HG02840 (cell line): ENCODE measurements at regions not wholly inside any gene's neighbourhood (a gene's known extent, or its start where the extent isn't known, plus 50 kb on each side); places are given as distances from the start of the nearest gene placed in this dataset.
"Not testable (repeated sequence)": the region's sequence is repeated elsewhere in the genome, so short reads cannot be mapped to it uniquely, and the experiment has no call there.

Experiments
- ATAC-seq: cut with Tn5 transposase; IDR thresholded peaks from one replicate; pipeline ENCODE4 v1.9.1; 2021; ENCODE audit warnings: mild to moderate bottlenecking, moderate library complexity, moderate number of reproducible peaks; ENCODE audit not compliant: unreplicated experiment, low FRiP score

DNA sequence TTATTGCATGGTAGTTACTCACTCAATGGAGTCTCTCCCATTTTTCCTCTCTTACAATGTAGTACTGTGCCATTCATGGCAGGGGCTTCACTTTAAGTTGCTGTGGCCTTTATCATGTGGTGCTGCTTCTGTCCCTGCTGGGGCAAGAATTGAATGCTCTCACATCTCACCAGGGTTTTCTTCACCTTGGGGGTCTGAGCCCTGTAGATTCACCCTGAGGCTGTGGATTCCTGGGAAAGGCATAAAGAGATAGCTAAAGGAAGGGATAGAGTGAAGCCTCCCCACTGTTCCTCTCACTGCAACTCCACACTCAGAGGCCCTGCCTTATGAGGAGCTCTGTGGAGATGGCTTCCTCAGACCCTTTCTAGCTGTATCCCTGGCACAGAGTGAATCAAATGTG lies 178.5 kb upstream of the GOT2 start:
- ATAC-seq = no peak

DNA sequence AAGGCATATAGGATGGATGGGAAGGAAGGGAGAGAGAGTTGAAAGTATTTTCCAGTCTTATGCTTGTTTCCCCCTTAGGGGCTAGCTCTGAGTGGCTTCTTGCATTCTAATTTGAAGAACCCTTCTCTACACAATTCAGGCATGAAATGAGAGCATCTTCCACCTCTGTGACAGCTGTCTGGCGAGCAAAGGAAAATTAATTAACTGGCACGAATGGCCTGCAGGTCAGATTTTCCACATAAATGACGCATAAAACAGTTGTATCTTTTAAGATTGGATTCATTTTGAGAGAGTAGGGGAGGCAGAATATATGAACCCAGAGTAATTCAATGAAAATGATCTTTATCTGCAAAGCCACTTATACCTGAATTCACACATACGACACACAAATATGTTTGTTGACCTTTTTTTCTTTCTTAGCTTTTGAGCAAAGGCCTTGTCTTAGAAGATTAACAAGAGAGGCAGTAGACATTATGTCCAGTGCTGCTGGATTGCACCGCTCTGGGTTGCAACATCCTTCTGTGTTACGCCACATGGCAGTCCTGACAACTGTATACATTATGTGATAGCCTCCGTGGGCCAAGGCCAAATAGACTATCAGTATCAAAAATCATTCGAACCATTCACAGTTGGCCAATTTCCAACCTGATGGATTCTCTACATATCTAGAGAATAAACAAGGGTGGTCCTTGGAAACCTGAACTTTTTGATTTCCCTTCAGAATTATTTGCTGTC lies 173.0 kb upstream of the GOT2 start:
- ATAC-seq = no peak

DNA sequence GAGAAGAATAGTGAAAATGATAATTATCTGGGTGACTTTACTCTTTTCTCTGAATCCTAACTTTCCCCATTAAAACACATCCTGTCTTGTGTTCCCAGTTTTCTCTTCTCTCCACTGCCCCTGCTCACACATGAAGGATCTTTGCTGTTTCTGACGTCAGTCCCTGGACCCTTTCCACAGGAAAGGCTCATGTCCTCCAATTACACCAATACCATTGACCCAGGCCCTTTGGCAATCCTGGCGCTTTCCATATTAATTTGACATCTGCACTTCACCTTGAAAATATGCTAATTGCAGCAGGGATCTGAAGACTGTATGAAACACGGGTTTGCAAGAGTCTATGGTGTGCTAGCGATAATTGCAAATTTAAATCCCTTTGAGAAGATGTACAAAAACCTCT lies 170.2 kb upstream of the GOT2 start:
- no peak for ATAC-seq

DNA sequence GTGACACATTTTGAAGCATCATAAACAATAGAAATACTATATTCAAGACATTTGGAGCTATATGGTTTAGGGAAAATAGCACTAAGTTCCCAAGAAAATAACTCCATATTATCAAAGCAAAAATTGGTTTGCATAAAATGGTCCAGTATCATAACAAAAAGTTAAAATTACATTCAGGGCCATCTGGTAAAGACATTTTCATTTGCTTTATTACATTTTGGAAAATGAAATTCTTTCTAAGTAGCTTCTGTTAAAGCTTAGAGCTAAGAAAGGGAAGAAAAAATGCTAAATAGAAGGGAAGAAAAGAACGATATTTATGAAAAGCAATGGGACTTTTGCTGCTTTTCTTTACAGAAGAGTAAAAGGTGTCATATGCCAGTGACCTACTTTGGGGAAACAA lies 155.4 kb upstream of the GOT2 start:
- no peak for ATAC-seq

DNA sequence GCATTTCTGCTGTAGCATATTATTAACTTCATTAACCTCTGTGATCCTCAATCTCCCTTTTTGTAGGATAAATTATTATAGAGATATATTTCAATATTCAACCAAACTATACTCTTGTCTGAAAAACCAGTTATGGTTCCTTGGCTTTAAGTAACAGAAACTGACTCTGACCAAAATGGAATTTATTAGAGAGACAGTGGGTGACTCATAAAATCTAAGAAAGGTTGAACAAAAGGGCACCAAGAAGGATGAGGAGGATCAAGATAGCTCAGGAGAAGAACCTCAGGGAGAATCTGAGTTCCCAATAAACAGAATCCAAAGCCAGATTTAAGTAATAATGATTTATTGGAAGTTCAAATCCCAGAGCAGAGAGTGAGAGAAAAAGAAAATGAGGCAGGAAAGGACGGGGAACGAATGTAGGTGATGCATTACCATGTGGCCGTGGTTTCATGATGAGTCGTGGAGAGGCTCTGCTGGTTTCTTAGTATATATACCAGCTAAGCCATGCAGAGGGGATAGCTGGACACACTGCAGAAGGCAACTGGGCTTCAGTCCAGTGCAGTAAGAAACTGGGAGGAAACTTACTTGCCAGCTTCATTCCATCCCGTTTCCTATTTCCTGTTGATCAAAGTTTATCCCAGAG lies 151.5 kb upstream of the GOT2 start:
- no peak for ATAC-seq

DNA sequence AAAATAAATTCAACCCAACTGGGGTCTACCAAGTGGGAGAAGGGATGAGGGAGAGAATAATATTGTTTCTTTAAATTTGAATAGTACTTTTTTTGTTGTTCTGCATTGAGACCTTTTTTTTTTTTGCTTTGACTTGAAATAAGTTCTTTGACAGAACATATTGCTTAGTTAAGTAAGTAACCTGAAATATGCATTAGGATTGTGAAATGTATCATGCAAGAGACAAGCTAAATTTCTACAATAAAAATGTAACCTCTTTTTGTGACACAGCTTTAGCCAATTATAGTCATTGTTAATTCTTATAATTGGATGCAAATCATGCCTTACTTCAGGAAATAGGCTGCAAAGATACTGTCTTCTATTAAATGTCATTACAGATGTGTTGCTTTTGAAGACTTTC lies 150.0 kb upstream of the GOT2 start:
- ATAC-seq = no peak

DNA sequence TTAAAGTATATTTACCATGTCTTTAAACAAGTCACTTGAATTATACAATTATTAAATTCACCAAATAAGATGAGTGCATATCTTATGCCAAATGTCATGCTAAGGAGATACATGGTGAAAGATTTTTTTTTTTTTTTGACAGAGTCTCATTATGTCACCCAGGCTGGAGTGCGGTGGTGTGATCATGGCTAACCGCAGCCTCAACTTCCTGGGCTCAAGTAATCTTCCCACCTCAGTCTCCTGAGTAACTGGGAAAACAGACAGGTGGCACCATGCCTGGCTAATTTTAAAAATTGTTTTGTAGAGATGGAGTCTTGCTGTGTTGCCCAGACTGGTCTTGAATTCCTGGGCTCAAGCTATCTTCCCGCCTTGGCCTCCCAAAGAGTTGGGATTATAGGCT lies 149.0 kb upstream of the GOT2 start:
- no peak for ATAC-seq

DNA sequence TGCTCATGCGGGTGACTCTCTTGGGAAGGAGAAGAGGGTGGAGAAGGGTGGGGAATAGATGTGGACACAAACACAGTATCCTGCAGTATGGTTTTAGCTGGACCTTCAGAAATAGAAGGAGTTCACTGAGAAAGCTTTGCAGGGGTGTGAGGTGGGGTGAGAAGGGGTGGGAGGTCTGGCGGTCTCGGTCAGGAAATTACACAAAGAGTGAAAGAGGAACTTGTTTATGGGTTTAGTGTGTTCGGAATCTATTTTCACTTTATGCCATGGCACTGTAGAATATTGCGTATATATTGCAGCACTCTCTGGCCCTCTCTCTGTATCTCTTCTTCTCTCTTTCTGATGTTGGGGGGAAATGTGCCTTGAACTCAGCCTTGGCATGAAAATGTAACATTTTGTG lies 148.2 kb upstream of the GOT2 start:
- ATAC-seq = peak; percentile 87

DNA sequence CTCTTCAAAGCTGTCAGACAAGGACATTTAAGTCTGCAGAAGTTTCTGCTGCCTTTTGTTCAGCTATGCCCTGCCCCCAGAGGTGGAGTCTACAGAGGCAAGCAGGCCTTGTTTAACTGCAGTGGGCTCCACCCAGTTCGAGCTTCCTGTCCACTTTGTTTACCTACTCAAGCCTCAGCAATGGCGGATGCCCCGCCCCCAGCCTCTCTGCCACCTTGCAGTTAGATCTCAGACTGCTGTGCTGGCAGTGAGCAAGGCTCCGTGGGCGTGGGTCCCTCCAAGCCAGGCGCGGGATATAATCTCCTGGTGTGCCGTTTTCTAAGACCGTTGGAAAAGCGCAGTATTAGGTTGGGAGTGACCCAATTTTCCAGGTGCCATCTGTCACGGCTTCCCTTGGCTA lies 144.5 kb upstream of the GOT2 start:
- ATAC-seq = not testable (repeated sequence)

DNA sequence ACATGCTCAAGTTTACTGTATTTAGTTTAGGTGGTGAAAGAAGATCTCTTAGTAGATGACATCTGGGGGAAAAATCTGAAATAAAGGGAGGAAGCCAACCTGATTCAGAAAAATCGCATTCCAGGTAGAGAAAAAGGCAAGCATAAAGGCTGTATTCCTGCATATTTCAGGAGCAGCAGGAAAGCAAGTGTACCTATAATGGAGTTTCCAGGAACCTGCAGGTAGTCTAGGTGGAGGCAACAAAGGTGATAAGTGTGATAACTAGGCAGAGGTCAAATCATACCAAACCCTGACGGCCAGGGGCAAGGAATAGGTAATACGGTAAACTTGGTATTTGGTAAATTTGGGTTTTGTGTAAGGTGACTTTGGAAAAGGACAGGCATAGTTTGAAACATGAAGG lies 132.8 kb upstream of the GOT2 start:
- no peak for ATAC-seq

DNA sequence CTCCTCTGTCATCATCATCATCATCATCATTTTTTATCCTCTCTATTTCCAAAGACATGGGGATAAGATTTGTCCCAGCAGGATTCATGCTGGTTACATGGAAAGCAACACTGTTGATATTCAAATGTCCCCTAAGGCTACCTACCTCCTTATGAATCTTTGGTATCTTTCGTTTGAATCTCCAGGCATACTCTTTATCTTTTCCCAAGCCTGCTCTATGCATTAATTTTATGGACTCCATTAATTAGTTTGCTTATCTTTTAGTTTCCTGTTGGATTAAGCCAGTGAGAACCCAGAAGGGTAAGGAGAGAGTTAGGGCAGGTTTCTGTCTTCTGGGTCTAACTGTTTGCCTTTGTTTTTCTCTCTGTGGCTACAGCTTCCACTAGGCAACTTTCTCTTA lies 129.6 kb upstream of the GOT2 start:
- ATAC-seq = no peak

DNA sequence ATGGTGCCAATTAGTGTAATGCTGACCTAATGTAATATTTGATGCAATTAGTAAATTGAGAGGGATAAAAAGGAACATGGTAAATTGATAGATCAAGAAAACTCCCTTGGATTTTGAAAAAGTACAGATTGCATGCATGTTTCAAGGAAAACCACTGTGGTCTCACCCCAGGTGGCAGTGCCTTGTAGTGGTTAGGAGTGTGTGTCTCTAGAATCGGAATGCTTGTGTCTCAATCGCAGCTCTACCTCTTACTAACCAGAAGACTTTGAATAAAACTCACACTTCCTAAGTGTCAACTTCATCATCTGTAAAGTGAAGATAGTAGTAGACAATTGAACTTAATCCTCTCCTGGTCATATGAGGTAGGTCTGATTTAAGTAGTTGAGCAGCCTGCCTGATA lies 128.9 kb upstream of the GOT2 start:
- ATAC-seq = no peak

DNA sequence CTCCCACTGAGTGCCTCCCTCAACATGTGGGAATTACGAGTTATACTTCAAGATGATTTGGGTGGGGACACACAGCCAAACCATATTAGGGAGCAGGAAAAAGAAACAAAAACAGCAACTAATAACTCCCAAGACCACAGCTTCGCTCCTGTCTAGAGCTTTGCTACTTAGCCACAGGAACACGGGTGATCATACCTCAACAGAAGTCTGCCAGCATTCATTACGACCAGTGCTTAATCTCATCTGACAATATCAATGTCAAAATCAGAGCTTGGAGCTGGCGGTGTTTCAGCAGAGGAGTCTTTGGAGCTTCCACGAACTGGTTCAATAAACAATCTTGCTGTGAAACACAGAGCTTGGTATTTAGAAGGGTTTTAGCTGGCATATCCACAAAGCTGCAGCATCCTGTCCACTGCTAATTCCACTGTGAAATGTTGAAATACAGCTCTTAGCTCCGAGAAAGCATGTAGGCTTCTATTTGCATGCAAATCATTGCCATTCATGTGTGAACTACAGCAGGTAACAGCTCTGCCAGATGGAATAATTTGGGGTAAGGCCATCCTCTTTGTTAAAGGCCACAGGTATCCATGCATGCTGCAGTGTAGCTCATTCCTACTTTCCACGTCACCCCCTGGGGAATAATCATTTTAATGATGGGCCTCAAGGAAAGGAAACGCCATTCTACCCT lies 128.4 kb upstream of the GOT2 start:
- ATAC-seq = no peak

DNA sequence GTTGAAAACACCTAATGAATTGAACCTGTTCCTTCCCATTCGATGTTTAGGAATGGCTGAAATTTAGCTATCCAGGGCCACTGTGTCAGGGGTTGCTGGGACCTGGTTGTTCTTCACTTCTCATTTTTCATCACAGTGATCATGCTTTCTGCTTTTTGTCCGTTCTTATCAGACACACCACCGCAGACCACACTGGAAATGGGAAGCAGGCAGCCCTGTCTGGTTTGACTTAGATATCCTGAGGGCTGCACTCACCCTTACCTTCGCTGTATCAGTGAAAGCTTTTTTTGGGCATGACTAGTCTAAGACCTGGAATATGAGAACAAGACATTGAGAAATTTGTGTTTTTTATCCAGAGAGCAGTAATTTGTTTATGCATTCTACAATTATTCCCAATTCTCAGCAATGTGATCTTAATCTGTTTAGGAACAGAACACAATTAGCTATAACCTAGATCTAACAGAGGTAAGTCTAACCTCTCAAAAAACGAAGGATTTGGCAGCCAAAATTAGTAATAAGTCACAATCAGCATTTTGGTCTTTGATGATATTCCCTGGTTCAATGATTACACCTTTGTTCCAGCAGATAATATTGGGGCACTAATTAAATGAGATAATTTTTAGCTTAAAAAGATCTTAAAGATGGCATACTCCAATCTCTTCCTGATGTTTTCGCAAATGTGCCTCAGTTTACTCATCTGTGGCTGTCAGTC lies 126.0 kb upstream of the GOT2 start:
- ATAC-seq = no peak

DNA sequence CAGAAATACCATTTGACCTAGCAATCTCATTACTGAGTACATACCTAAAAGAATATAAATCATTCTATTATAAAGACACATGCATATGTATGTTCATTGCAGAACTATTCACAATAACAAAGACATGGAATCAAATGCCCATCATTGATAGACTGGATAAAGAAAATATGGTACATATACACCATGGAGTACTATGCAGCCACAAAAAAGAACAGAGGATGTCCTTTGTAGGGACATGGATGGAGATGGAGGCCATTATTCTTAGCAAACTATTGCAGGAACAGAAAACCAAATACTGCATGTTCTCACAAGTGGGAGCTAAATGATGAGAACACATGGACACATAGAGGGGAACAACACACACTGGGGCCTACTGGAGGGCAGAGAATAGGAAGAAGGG lies 124.5 kb upstream of the GOT2 start:
- ATAC-seq = not testable (repeated sequence)

DNA sequence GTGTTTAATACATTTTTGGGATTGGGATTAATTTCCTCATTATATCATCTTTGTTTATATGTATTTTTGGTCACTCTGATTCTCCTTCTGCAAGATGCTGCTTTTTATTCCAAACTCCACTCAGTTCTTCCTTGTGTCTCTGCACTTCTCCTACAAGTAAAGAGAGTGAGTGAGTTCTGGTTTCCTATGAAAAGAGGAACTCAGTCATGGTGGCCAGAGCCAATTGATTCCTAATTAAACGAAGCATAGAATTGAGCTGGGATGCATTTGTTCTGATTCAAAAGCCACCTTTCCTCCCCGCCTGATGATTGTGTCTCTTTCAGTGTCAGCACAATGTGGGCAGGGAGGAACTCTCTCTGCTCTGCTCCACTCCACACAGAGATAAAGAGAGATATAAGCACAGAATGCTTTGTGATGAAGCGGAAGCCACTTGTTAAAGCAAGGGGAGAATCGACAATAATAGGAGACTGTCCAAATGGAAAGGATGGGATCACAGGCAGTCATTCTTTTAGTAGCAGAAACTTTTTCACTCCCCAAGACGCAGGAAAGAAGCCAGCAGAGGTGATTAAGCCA lies 121.3 kb upstream of the GOT2 start:
- no peak for ATAC-seq

DNA sequence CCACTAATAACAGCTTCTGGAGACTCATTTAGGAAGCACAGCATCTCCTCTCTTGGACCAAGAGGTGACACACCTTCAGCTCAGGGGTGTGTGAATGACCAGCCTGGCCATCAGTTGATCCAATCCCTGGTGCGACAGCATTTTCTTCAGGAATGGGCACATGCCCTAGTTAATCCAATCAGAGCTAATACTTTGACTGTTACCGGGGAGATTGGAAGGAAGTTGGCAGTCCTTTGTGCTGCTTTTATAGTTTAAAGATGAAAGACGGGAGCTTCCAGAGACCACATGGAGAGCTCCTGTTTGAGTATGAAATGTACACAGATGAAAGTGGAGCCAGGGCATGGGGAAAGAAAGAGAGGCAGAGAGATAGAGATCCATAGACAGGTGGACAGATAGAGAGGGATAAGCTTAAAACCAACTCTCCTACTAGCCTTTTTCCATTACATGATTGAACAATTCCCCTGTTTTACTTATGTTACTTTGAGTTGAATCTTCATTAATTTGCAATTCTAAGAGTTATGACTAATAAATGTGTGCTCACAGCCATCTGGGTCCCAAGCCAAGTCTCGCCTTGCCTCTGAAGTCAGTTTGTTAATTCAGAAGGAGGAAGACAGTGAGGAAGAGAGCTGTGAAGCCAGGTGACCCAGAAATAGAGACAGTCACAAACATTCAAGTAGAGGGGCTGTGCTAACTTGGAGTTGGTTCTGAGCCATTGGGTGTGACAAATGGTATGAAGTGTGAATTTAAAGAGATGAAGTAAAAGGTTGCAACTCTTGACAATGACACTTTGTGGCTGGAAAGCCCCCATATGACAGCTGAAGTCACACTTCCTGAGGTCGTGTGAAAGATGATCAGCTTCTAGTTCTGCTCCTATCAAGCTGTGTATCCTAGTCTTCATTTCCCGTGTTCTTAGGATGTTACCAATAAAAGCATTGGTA lies 120.0 kb upstream of the GOT2 start:
- ATAC-seq = peak; percentile 64

DNA sequence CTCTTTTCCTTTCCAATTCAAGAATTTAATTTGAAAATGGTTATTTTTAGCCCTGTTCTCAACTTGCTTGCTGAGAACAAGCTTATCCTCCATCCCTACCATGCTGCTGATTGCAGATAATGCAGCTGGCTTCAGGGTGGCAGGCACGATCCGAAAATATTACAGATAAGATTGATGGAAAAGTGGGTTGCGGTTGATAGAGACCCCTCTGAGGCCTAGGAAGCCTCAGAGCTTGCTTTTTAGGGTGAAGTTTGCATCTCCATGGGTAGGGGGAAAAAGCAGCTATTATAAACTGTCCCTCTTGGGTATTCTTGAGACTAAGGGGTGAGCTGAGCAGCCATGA lies 116.5 kb upstream of the GOT2 start:
- no peak for ATAC-seq

DNA sequence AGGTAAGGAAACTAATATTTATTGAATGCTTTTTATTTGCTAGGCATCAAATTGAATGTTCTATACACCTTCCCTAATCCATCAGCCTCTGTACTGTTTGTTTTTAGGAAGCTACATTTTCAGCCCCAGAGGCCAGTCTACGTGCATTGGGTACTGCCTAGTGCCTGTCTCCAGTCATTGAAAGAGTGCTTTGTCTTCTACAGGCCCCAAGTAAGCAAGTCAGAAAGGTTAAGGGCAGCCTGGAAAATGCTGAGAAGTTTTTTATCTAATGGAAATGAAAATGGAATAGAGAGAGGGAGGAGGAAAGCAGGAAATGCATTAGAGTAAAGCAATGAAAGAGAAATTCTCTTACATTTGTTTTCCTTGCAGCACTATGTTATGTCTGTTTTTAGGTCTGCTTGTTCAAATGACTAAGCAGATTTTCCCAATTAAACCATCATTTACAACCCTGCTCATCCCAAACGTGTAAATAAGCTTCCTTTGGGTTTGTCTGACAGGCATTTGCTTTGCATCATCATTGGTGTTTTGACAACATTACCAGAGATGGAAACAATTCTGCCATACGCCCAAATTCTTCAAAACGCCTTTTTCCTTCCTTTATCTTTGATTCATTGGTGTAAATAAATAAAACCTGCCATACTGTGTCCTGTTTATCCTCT lies 116.0 kb upstream of the GOT2 start:
- ATAC-seq = no peak

DNA sequence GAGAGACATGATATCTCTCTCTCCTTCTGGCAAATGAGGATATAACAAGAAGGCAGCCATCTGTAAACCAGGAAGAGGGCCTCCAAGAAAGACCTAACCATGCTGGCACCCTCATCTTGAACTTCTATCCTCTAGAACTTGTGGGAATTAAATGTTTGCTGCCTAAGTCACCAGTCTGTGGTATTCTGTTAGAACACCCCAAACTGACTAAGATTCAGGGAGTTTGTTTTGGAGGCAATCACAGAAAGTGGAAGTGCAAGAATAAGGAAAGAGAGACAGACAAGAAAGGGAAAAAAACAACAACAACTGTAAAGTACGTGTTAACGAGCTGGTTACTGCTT lies 114.5 kb upstream of the GOT2 start:
- no peak for ATAC-seq
